ENCODE measurements at regions not wholly inside any gene's neighbourhood (a gene's known extent, or its start where the extent isn't known, plus 50 kb on each side); places are given as distances from the start of the nearest gene placed in this dataset.

DNA sequence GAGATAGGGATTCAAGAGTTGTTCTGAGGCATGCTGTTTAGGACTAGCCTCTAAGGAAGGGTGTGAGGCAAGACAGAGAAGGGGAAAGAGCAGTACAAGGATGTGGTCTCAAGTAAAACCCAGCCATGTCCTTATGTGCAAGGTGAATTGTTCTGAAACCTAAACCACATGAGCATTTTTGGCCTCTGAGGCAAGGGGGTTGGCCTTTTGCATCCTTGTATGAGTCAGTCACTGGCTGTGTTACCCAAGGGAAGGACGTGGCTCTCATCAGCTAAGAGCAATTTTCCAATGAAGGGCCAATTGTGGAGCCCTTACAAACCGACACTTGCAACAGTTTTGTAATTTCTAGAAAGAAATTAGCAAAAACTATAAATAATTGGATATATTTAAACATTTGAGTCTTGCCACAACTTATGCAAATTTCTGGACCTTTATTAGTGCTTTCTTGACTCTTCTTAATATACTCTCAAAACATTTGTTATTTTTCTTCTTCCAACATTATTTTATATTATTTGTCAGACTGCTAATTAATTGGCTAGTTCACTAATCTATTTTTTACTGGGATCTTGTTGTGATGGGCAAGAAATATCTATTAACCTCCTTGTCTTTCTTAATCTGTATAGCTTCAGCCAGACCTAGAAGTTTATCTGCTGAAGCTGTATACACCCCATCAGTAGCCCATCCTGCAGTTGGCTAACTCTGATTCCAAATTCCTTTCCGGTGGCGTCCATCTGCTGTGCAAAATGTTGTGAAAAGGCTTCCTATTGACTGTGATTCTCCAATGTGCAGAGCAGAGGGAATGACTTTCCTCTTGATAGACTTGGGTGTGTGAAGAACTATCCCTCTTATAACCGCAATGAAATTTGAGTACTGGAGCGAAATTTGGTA lies 97.7 kb upstream of the P2RY1 start:
- no peak for TF ChIP-seq CTCF (IDR thresholded peaks at IDR 0.05 in 8 of 11, conservative IDR thresholded peaks at IDR 0.05 in 3 of 11)
- TF ChIP-seq POLR2A (IDR thresholded peaks at IDR 0.05): no peak
